HEK293T (cell line): ENCODE measurements at regions not wholly inside any gene's neighbourhood (a gene's known extent, or its start where the extent isn't known, plus 50 kb on each side); places are given as distances from the start of the nearest gene placed in this dataset.

Source experiments
- BHLHE40 ChIP-seq: fragments of 450-650 bp; IDR thresholded peaks from 2 replicates; pipeline ENCODE4 v1.6.1; 2016; ENCODE audit warnings: mild to moderate bottlenecking, moderate library complexity, borderline replicate concordance
- ELF4 ChIP-seq: fragments of 450-650 bp; IDR thresholded peaks from 2 replicates; pipeline ENCODE4 v1.6.1; 2017; ENCODE audit warnings: antibody characterized with exemption
- FOXA1 ChIP-seq: fragments of 450-650 bp; IDR thresholded peaks from 2 replicates; pipeline ENCODE4 v1.6.1; 2016; ENCODE audit warnings: mild to moderate bottlenecking
- FOXK2 ChIP-seq: fragments of 450-650 bp; IDR thresholded peaks from 2 replicates; pipeline ENCODE4 v1.6.1; 2016; ENCODE audit warnings: mild to moderate bottlenecking
- FOXM1 ChIP-seq: fragments of 450-650 bp; IDR thresholded peaks from 2 replicates; pipeline ENCODE4 v1.6.1; 2017; ENCODE audit warnings: mild to moderate bottlenecking, borderline replicate concordance
- LEF1 ChIP-seq: fragments of 450-650 bp; IDR thresholded peaks from 2 replicates; pipeline ENCODE4 v1.6.1; 2017; ENCODE audit warnings: mild to moderate bottlenecking, borderline replicate concordance
- NFRKB ChIP-seq: fragments of 450-650 bp; IDR thresholded peaks from 2 replicates; pipeline ENCODE4 v1.6.1; 2016; ENCODE audit warnings: mild to moderate bottlenecking, moderate library complexity
- SP1 ChIP-seq: fragments of 450-650 bp; IDR thresholded peaks from 2 replicates; pipeline ENCODE4 v1.6.1; 2017
- SUZ12 ChIP-seq: fragments of 450-650 bp; IDR thresholded peaks from 2 replicates; pipeline ENCODE4 v1.6.1; 2016; ENCODE audit warnings: mild to moderate bottlenecking
- TARDBP ChIP-seq: fragments of 450-650 bp; IDR thresholded peaks from 2 replicates; pipeline ENCODE4 v1.6.1; 2016

DNA sequence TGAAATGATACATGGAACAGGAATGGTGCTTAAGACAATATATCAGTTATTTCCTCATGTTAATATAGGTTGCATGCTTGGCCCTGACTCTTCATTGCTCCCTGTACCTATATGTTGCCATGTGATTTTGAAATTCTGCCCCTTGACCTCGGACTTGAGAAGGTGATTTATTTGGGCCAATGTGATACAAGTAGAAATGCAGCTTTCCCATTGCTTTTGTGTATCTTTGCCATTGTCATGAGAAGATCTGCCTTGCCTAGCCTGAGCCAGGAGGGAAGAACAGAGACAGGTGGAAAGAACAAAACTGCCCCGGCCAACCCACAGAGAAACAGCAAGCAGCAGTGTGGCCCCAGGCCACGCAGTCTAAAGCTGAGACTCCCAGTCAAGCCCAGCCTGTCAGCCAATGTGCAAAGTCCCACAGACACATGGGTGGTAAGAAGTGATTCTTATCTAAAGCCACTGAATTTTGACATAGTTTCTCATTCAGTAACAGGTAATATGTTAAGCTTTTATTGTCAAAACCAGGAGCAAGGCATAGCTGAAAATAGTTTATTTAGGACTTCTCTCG, 245.7 kb upstream of the RND3 start:
- no peak for TF ChIP-seq LEF1
- no peak for TF ChIP-seq BHLHE40
- no peak for TF ChIP-seq TARDBP
- TF ChIP-seq FOXK2, result no peak
- TF ChIP-seq FOXM1, result no peak
- no peak for TF ChIP-seq SP1
- TF ChIP-seq NFRKB, result no peak
- no peak for TF ChIP-seq SUZ12
- TF ChIP-seq ELF4, result no peak
- no peak for TF ChIP-seq FOXA1
